Fibroblast of villous mesenchyme (primary cell): ENCODE measurements at regions not wholly inside any gene's neighbourhood (a gene's known extent, or its start where the extent isn't known, plus 50 kb on each side); places are given as distances from the start of the nearest gene placed in this dataset.

Experiments
- DNase-seq: peaks from one replicate; pipeline ENCODE4 v3.0.0-alpha.2; 2010; ENCODE audit warnings: low read depth
- H3K4me3 ChIP-seq: 2 replicates; pipeline ENCODE4 v1.5.1; 2011; ENCODE audit warnings: low read depth, mild to moderate bottlenecking, low read length
- CTCF ChIP-seq: IDR thresholded peaks from 2 replicates; pipeline ENCODE4 v1.5.1; 2012; ENCODE audit warnings: low read depth, mild to moderate bottlenecking, low read length; ENCODE audit not compliant: insufficient read depth

DNA sequence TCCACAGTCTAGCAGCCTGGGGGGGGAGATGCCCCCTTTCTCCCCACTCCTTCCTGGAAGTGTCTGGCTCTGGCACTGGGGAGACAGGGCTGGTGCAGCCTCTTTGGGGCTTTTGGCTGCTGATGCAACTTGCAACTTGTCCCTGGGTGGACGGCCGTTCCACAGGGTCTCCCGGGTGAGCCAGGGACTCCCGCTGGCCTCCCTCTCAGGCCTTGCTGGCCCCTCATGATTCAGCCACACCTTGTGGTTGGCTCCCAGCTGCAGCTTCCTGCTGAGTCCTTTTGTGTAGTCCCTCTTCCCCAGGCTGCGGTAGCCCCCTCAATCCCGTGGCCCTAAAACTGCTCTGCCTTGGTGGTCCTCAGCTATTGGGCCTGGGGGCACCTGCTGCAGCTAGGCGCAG lies 283.5 kb downstream of the PBX3 start:
- H3K4me3 ChIP-seq, result no peak overlapping the region
- no peak for DNase-seq
- TF ChIP-seq CTCF, result no peak

DNA sequence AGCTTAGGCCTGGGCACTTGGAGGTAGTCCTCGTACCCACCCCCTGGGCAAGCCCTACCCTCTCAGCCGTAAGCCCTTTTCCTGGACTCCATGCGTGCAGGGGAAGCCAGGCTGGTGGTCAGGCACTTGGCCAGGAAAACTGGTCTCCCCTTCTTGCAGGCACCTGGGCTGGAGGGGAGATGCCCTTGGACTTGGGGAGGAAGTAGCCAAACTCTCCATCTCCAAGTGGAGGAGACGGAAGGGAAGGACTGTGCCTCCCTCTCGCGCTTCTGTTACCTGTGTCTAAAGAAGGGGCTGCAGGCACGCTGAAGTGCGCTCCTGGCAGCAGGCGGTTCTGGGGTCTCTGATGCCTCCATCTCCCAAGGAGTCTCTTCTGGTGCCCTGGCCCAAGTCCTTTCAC lies 283.9 kb downstream of the PBX3 start:
- DNase-seq, result no peak
- no peak overlapping the region for H3K4me3 ChIP-seq
- no peak for TF ChIP-seq CTCF

DNA sequence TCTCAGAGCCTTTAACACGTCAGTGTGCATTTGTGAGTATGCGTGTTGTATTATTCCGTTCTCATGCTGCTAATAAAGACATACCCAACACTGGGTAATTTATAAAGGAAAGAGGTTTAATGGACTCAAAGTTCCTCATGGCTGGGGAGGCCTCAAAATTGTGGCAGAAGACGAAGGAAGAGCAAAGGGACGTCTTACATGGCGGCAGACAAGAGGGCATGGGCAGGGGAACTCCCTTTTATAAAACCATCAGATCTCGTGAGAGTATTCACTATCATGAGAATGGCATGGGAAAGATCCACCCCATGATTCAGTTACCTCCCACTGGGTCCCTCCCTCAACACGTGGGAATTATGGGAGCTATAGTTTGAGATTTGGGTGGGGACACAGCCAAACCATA lies 285.0 kb downstream of the PBX3 start:
- no peak overlapping the region for H3K4me3 ChIP-seq
- no peak for TF ChIP-seq CTCF
- DNase-seq, result no peak

DNA sequence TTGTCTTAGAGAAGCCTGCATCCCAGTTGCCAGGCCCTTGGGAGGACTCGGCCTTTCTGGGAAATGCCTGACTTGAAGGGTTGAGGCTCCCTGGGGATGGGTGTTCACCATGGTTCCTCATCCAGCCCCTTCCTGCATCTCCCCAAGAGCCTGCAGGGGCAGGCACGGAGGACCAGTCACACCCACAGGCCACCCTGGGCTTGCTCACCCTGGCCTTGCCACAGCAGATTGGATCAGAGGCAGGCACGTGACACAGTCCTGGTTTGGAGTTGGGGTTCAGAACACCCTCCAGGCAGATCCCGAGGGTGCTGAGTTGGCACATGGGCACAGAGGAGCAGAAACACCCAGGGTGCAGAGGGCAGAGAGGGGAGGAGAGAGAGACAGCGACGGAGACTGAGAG lies 286.1 kb downstream of the PBX3 start:
- no peak overlapping the region for H3K4me3 ChIP-seq
- no peak for DNase-seq
- no peak for TF ChIP-seq CTCF

DNA sequence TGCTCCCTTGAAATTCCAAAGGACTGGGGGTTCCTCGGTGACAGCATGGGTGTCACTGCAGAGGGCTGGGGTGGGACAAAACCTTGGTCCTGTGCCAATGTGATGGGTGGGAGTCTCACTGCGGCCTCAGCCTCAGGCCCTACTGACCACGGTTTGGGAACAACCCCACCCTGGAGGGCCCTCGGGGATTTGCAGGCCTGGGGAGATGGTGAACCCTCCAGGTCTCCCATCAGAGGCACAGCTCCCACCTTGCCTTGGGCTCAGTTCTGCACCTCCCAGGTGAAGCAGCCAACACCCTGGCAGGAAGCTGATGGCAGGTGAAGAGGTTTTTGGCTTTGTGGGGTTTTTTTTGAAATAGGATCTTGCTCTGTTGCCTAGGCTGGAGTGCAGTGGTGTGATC lies 286.8 kb downstream of the PBX3 start:
- no peak for DNase-seq
- no peak overlapping the region for H3K4me3 ChIP-seq
- no peak for TF ChIP-seq CTCF

- DNase-seq, result no peak
- H3K4me3 ChIP-seq, result no peak overlapping the region
- TF ChIP-seq CTCF, result no peak
Observed at GRCh38 chr9:126036881-126037291, 289.7 kb downstream of the PBX3 start.

- no peak for TF ChIP-seq CTCF
- H3K4me3 ChIP-seq, result no peak overlapping the region
- no peak for DNase-seq
Observed at GRCh38 chr9:126038790-126039189, 287.8 kb upstream of the MVB12B start.
